ENCODE measurements at regions not wholly inside any gene's neighbourhood (a gene's known extent, or its start where the extent isn't known, plus 50 kb on each side); places are given as distances from the start of the nearest gene placed in this dataset.

DNA sequence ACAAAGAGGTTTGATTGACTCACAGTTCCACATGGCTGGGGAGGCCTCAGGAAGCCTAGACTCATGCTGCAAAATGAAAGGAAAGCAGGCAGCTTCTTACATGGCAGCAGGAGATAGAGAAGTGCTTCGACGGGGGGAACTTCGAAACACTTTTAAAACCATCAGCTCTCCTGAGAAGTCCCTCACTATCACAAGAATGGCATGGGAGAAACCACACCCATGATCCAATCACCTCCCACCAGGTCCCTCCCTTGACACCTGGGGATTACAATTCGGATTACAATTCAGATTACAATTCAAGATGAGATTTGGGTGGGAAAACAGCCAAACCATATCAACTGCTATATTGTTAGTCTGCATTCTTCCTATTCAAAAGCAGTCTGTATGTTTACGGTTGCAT lies 322.3 kb upstream of the ISL1 start (continued):
- no peak for TF ChIP-seq ZNF462 (CRISPR knock-in tag; IDR thresholded peaks at IDR 0.05)
- TF ChIP-seq ZNF331 (CRISPR knock-in tag; IDR thresholded peaks at IDR 0.05; ENCODE audit: low read depth), result no peak
- TF ChIP-seq EZH2phosphoT487 (IDR thresholded peaks at IDR 0.05; ENCODE audit: unreplicated experiment), result no peak
- no peak for TF ChIP-seq CTCF (conservative IDR thresholded peaks at IDR 0.05; ENCODE audit: low read depth in 2 of 2)
- TF ChIP-seq ETS1 (IDR thresholded peaks at IDR 0.05), result no peak

GRCh38 chr5:51072937-51073336 lies 310.3 kb upstream of the ISL1 start:
- Histone ChIP-seq H3K36me3 (ENCODE audit: insufficient read depth) (no peaks in the 10 kb centered on the region), H2AFZ (no peak overlapping the region), H4K20me1 (replicated peaks; ENCODE audit: insufficient read depth) (no peaks in the 10 kb centered on the region), H3K27ac (ENCODE audit: low read depth) (no peak overlapping the region), H3K4me1 (ENCODE audit: insufficient read depth) (no peaks in the 10 kb centered on the region), H3F3A (replicated peaks; ENCODE audit: low read depth) (no peaks in the 10 kb centered on the region), H3K27me3 (ENCODE audit: insufficient read depth) (no peaks in the 10 kb centered on the region), H3K9me2 (ENCODE audit: insufficient read depth) (no peaks in the 10 kb centered on the region), H3K4me3 (no peak overlapping the region), H3K79me2 (replicated peaks; ENCODE audit: insufficient read depth) (no peaks in the 10 kb centered on the region), H3K4me2 (no peak overlapping the region)
- no peaks in the 10 kb centered on the region; the same call in 2 of the 3 replicates for H3K36me3 Mint-ChIP-seq (ENCODE audit: low read depth)
- no peak overlapping the region for H3K27ac Mint-ChIP-seq
- no peaks in the 10 kb centered on the region for H3K27me3 Mint-ChIP-seq (ENCODE audit: insufficient read depth, low read depth, poor library complexity)
- H3K9me3 Mint-ChIP-seq, result peaks cover 13% of the 10 kb centered on the region; the same call in 2 of the 3 replicates
- no peaks in the 10 kb centered on the region for H3K4me1 Mint-ChIP-seq
- no peak overlapping the region for H3K4me3 Mint-ChIP-seq
- no peak for ATAC-seq
- DNase-seq (ENCODE audit: low spot score), result no peak
- TF ChIP-seq ZNF114 (CRISPR knock-in tag; IDR thresholded peaks at IDR 0.05) (no peak), REST (IDR thresholded peaks at IDR 0.05; ENCODE audit: unreplicated experiment) (no peak), CTCF (conservative IDR thresholded peaks at IDR 0.05; ENCODE audit: low read depth in 2 of 2) (no peak), CREB1 (CRISPR knock-in tag; IDR thresholded peaks at IDR 0.05; ENCODE audit: low read depth) (no peak), STAT1 (IDR thresholded peaks at IDR 0.05; ENCODE audit: unreplicated experiment) (no peak), EZH2phosphoT487 (IDR thresholded peaks at IDR 0.05; ENCODE audit: unreplicated experiment) (no peak), POLR2AphosphoS5 (IDR thresholded peaks at IDR 0.05; ENCODE audit: low read depth) (no peak), JUNB (IDR thresholded peaks at IDR 0.05; ENCODE audit: unreplicated experiment) (no peak)

Data from GM23338 (cell line).